H1 (cell line): ENCODE measurements at regions not wholly inside any gene's neighbourhood (a gene's known extent, or its start where the extent isn't known, plus 50 kb on each side); places are given as distances from the start of the nearest gene placed in this dataset.

ENCODE experiments used
- CTCF ChIA-PET: fragments of 300-600 bp; sonication (Branson Sonifier 250); formaldehyde crosslinking; loops from one replicate; lab custom pipeline; 2021; ENCODE audit not compliant: partially characterized antibody; lab: Charles Lee
- POLR2A ChIA-PET: fragments of 300-600 bp; sonication (Branson Sonifier 250); formaldehyde crosslinking; loops from one replicate; lab custom pipeline; 2021; ENCODE audit warnings: inconsistent platforms; ENCODE audit not compliant: partially characterized antibody; lab: Charles Lee
- DNase-seq, 2 experiments: peaks; one replicate each; pipeline versions ENCODE4 v3.0.0 to v3.0.0-alpha.2; 2010 to 2022; ENCODE audit warnings: low spot score in 2 of 2, low read depth in 1 of 2, mixed read lengths in 1 of 2
- FAIRE-seq: peaks from 2 replicates; lab custom pipeline; 2011; peaks lifted over from hg19 to GRCh38; lab: Jason Lieb, UNC
- H2AFZ ChIP-seq: 2 replicates; pipeline ENCODE4 v1.8.1; 2012; ENCODE audit warnings: low read length, inconsistent platforms
- H2AK5ac ChIP-seq: 2 replicates; pipeline ENCODE4 v1.6.1; 2013; ENCODE audit warnings: low read depth, low read length
- H2BK120ac ChIP-seq: replicated peaks from 2 replicates; pipeline ENCODE3; 2013; ENCODE audit warnings: low read depth, low read length, inconsistent platforms
- H2BK12ac ChIP-seq: 2 replicates; pipeline ENCODE4 v1.6.1; 2013; ENCODE audit warnings: low read depth, low read length
- H2BK15ac ChIP-seq: 2 replicates; pipeline ENCODE4 v1.6.1; 2013; ENCODE audit warnings: low read length
- H2BK20ac ChIP-seq: 2 replicates; pipeline ENCODE4 v1.6.1; 2013; ENCODE audit warnings: low read length
- H2BK5ac ChIP-seq: 2 replicates; pipeline ENCODE4 v1.6.1; 2013; ENCODE audit warnings: low read depth, low read length
- H3K14ac ChIP-seq: 2 replicates; pipeline ENCODE4 v1.6.1; 2013; ENCODE audit warnings: inconsistent platforms; ENCODE audit not compliant: insufficient read length
- H3K18ac ChIP-seq: 2 replicates; pipeline ENCODE4 v1.6.1; 2013; ENCODE audit warnings: low read length; ENCODE audit errors: extremely low read depth
- H3K23ac ChIP-seq: 2 replicates; pipeline ENCODE4 v1.6.1; 2013; ENCODE audit warnings: inconsistent platforms; ENCODE audit not compliant: insufficient read length
- H3K23me2 ChIP-seq: 2 replicates; pipeline ENCODE4 v1.6.1; 2013; ENCODE audit warnings: low read depth, low read length
- H3K27ac ChIP-seq: 2 replicates; pipeline ENCODE4 v1.6.1; 2011; ENCODE audit warnings: low read depth, low read length, inconsistent platforms
- H3K27me3 ChIP-seq, 4 experiments: replicated peaks in 1 of 4; 1 replicate in 1 of 4; 2 replicates in 3 of 4; pipeline versions ENCODE4 v1.6.1 to v1.8.1; 2011 to 2013; ENCODE audit warnings: low read length in 3 of 4, mild to moderate bottlenecking in 3 of 4, inconsistent platforms in 2 of 4, mixed read lengths in 2 of 4, moderate library complexity in 1 of 4; ENCODE audit not compliant: control insufficient read depth in 3 of 4, insufficient read depth in 3 of 4; ENCODE audit errors: extremely low read depth in 1 of 4
- H3K36me3 ChIP-seq, 4 experiments: 2 replicates each; pipeline versions ENCODE4 v1.6.1 to v1.8.1; 2011 to 2013; ENCODE audit warnings: mild to moderate bottlenecking in 4 of 4, low read length in 3 of 4, moderate library complexity in 2 of 4, control low read depth in 1 of 4, inconsistent platforms in 1 of 4; ENCODE audit not compliant: insufficient read depth in 4 of 4, control insufficient read depth in 2 of 4
- H3K4ac ChIP-seq: replicated peaks from 2 replicates; pipeline ENCODE3; 2013; ENCODE audit warnings: low read length, low read depth, mixed read lengths, inconsistent platforms; ENCODE audit not compliant: insufficient read length
- H3K4me1 ChIP-seq, 4 experiments: replicated peaks in 1 of 4; 1 replicate in 1 of 4; 2 replicates in 3 of 4; pipeline versions ENCODE4 v1.6.1 to v1.8.1; 2011 to 2013; ENCODE audit warnings: low read length in 3 of 4, inconsistent platforms in 2 of 4, mixed read lengths in 1 of 4; ENCODE audit not compliant: insufficient read depth in 4 of 4, control insufficient read depth in 3 of 4
- H3K4me2 ChIP-seq, 2 experiments: 2 replicates each; pipeline versions ENCODE4 v1.6.1 to v1.8.1; 2011 to 2013; ENCODE audit warnings: low read depth in 2 of 2, low read length in 2 of 2, control low read depth in 1 of 2, inconsistent platforms in 1 of 2, mild to moderate bottlenecking in 1 of 2; ENCODE audit not compliant: insufficient read depth in 1 of 2
- H3K4me3 ChIP-seq, 4 experiments: fragments of 200-600, 300-600 bp in 1 of 4; sonication (generic), shearing (Covaris generic), sonication (Bioruptor Twin) in 1 of 4; 2 replicates each; pipeline versions ENCODE4 v1.5.1 to v1.8.1; 2011 to 2016; ENCODE audit warnings: low read length in 4 of 4, low read depth in 3 of 4, control low read depth in 2 of 4, inconsistent platforms in 2 of 4, mild to moderate bottlenecking in 2 of 4, mixed read lengths in 1 of 4, moderate library complexity in 1 of 4; ENCODE audit not compliant: insufficient read depth in 2 of 4; ENCODE audit errors: extremely low read depth in 1 of 4
- H3K56ac ChIP-seq: replicated peaks from 2 replicates; pipeline ENCODE3; 2013; ENCODE audit warnings: low read depth, mild to moderate bottlenecking, mixed read lengths, low read length, inconsistent platforms; ENCODE audit not compliant: insufficient read length
- H3K79me1 ChIP-seq: 2 replicates; pipeline ENCODE4 v1.6.1; 2013; ENCODE audit warnings: low read depth, low read length, control low read depth
- H3K79me2 ChIP-seq, 2 experiments: 2 replicates each; pipeline versions ENCODE4 v1.6.1 to v1.8.1; 2012 to 2013; ENCODE audit warnings: low read length in 2 of 2, mild to moderate bottlenecking in 2 of 2, inconsistent platforms in 1 of 2; ENCODE audit not compliant: insufficient read depth in 2 of 2, control insufficient read depth in 1 of 2
- H3K9ac ChIP-seq, 4 experiments: replicated peaks in 1 of 4; 1 replicate in 1 of 4; 2 replicates in 3 of 4; pipeline versions ENCODE4 v1.6.1 to v1.8.1; 2011 to 2013; ENCODE audit warnings: low read depth in 3 of 4, low read length in 3 of 4, control low read depth in 2 of 4, mild to moderate bottlenecking in 2 of 4, moderate library complexity in 2 of 4, inconsistent platforms in 1 of 4; ENCODE audit errors: extremely low read depth in 1 of 4
- H3K9me3 ChIP-seq, 2 experiments: 2 replicates each; pipeline versions ENCODE4 v1.6.1 to v1.8.1; 2012 to 2013; ENCODE audit warnings: mild to moderate bottlenecking in 2 of 2, moderate library complexity in 2 of 2, control low read depth in 1 of 2, inconsistent platforms in 1 of 2, low read depth in 1 of 2, low read length in 1 of 2, mixed read lengths in 1 of 2; ENCODE audit not compliant: insufficient read depth in 2 of 2
- H4K20me1 ChIP-seq, 2 experiments: replicated peaks in 1 of 2; 2 replicates each; pipeline versions ENCODE3 to v1.8.1; 2011 to 2013; ENCODE audit warnings: inconsistent platforms in 2 of 2, low read length in 2 of 2, mild to moderate bottlenecking in 1 of 2; ENCODE audit not compliant: insufficient read depth in 2 of 2, control insufficient read depth in 1 of 2
- H4K5ac ChIP-seq: 2 replicates; pipeline ENCODE4 v1.6.1; 2013; ENCODE audit warnings: low read length, low read depth, mixed read lengths, inconsistent platforms; ENCODE audit not compliant: insufficient read length
- H4K8ac ChIP-seq: 2 replicates; pipeline ENCODE4 v1.8.0; 2013; ENCODE audit warnings: mild to moderate bottlenecking, moderate library complexity, low read length, inconsistent platforms; ENCODE audit not compliant: insufficient read depth; ENCODE audit errors: extremely low read depth
- H4K91ac ChIP-seq: replicated peaks from 2 replicates; pipeline ENCODE3; 2013; ENCODE audit warnings: low read length, mixed read lengths, inconsistent platforms; ENCODE audit not compliant: insufficient read length
- ATF2 ChIP-seq: IDR thresholded peaks from 2 replicates; pipeline ENCODE4 v1.6.1; 2012; ENCODE audit warnings: low read length, inconsistent platforms
- BACH1 ChIP-seq: IDR thresholded peaks from 2 replicates; pipeline ENCODE4 v1.6.1; 2012; ENCODE audit warnings: low read length, improper control_type of control experiment
- BCL11A ChIP-seq, 2 experiments: IDR thresholded peaks; one replicate each; pipeline ENCODE4 v1.6.1; 2011; ENCODE audit warnings: low read depth in 2 of 2, low read length in 2 of 2, mild to moderate bottlenecking in 2 of 2
- CBX8 ChIP-seq: fragments of 300-800, 300-1000 bp; sonication (generic); IDR thresholded peaks from 2 replicates; pipeline ENCODE4 v1.7.1; 2016; ENCODE audit warnings: low read depth, low read length, borderline replicate concordance
- FOSL1 ChIP-seq: IDR thresholded peaks from 2 replicates; pipeline ENCODE4 v1.6.1; 2011; ENCODE audit warnings: mild to moderate bottlenecking, low read depth, low read length, moderate library complexity; ENCODE audit not compliant: insufficient read depth
- MAFK ChIP-seq: IDR thresholded peaks from 2 replicates; pipeline ENCODE4 v1.6.1; 2012; ENCODE audit warnings: low read depth, mild to moderate bottlenecking, improper control_type of control experiment, low read length
- WGBS, 2 experiments: shearing (Covaris generic) in 1 of 2; methylation state at CpG; one replicate each; pipeline versions ENCODE4 v1.1.6 to v1.1.7; 2013 to 2015; ENCODE audit warnings: low lambda C conversion rate in 2 of 2, mixed read lengths in 2 of 2, inconsistent platforms in 1 of 2, low coverage in 1 of 2, missing lambda C conversion rate in 1 of 2; ENCODE audit not compliant: insufficient replicate concordance in 2 of 2, insufficient coverage in 1 of 2, insufficient read length in 1 of 2; ENCODE audit errors: extremely low coverage in 1 of 2, missing lambda C conversion rate in 1 of 2; 5-methylcytosine and 5-hydroxymethylcytosine counted together

GRCh38 chr11:98060759-98061158 is 960.0 kb upstream of the CNTN5 start:
- H3K4me2 ChIP-seq: no peak overlapping the region
- peaks cover 0 to 1% of the 10 kb centered on the region in 2 experiments for H4K20me1 ChIP-seq
- no peak overlapping the region for H3K27ac ChIP-seq
- no peak overlapping the region for H2BK5ac ChIP-seq
- 93% methylated on average over 1 of the region's 1 CpG; no CpG with 5 or more reads in 1 of the 2 experiments for WGBS, 2 experiments
- no peak overlapping the region for H2BK12ac ChIP-seq
- H4K91ac ChIP-seq: no peak overlapping the region
- no peaks in the 10 kb centered on the region for H3K79me2 ChIP-seq
- H2BK15ac ChIP-seq: no peak overlapping the region
- ChIA-PET CTCF (no interaction called here), POLR2A (no interaction called here)
- no peak overlapping the region for H2AK5ac ChIP-seq
- H3K23me2 ChIP-seq: no peaks in the 10 kb centered on the region
- H3K4me3 ChIP-seq: no peak overlapping the region
- H3K23ac ChIP-seq: no peak overlapping the region
- no peak overlapping the region for H2AFZ ChIP-seq
- H3K14ac ChIP-seq: no peak overlapping the region
- no peak for DNase-seq
- no peaks in the 10 kb centered on the region for H3K36me3 ChIP-seq
- no peak overlapping the region for H3K9ac ChIP-seq
- no peaks in the 10 kb centered on the region for H3K4me1 ChIP-seq
- no peak overlapping the region for H3K18ac ChIP-seq
- no peak overlapping the region for H3K4ac ChIP-seq
- no peak overlapping the region for H4K5ac ChIP-seq
- H2BK120ac ChIP-seq: no peak overlapping the region
- TF ChIP-seq CBX8: no peak
- TF ChIP-seq BCL11A (IDR thresholded peaks at IDR 0.05; ENCODE audit: low read depth in 2 of 2, low read length in 2 of 2): no peak
- TF ChIP-seq MAFK: no peak
- no peak for TF ChIP-seq FOSL1
- TF ChIP-seq BACH1: no peak
- TF ChIP-seq ATF2: no peak
- TF ChIP-seq, all 59 proteins: peak for 0
- Histone ChIP-seq H3K79me1 (no peaks in the 10 kb centered on the region), H3K56ac (no peak overlapping the region), H3K27me3 (no peaks in the 10 kb centered on the region), H2BK20ac (no peak overlapping the region), H3K9me3 (no peaks in the 10 kb centered on the region), H4K8ac (no peak overlapping the region)
- no peak for FAIRE-seq
